B cell (primary cell): ENCODE measurements at regions not wholly inside any gene's neighbourhood (a gene's known extent, or its start where the extent isn't known, plus 50 kb on each side); places are given as distances from the start of the nearest gene placed in this dataset.

Experiments used
- CTCF ChIP-seq: fragments of 200-600 bp; IDR thresholded peaks from one replicate; pipeline ENCODE4 v1.8.0; 2022; ENCODE audit warnings: antibody characterized with exemption, mild to moderate bottlenecking
- EZH2 ChIP-seq: IDR thresholded peaks from 2 replicates; pipeline ENCODE4 v1.6.1; 2012; ENCODE audit warnings: borderline replicate concordance, low read depth, mild to moderate bottlenecking, moderate library complexity, low read length; ENCODE audit not compliant: insufficient read depth, poor library complexity, severe bottlenecking

- TF ChIP-seq CTCF: no peak
- no peak for TF ChIP-seq EZH2
Measured at GRCh38 chr4:93981594-93981993, 153.0 kb downstream of the ATOH1 start.
